MCF 10A (cell line): ENCODE measurements at regions not wholly inside any gene's neighbourhood (a gene's known extent, or its start where the extent isn't known, plus 50 kb on each side); places are given as distances from the start of the nearest gene placed in this dataset.

ENCODE experiments used
- BruUV-seq: library from RNA; stranded (reverse); fragments of 400-500 nt; replicated peaks from 2 replicates; lab custom pipeline; 2021; lab: Mats Ljungman, UMichigan
- CTCF ChIA-PET: fragments of 300-600 bp; sonication (Branson Sonifier 250); formaldehyde crosslinking; extraction: SDS; loops from one replicate; lab custom pipeline; 2021; ENCODE audit warnings: antibody characterized with exemption, inconsistent platforms; lab: Yijun Ruan, JAX
- POLR2A ChIA-PET: fragments of 300-600, 350-650 bp; sonication (Branson Sonifier 250); formaldehyde crosslinking; extraction: SDS; loops from one replicate; lab custom pipeline; 2020; ENCODE audit warnings: antibody characterized with exemption, inconsistent platforms; lab: Yijun Ruan, JAX
- DNase-seq: peaks from one replicate; pipeline ENCODE4 v3.0.0-alpha.2; 2018; ENCODE audit not compliant: unreplicated experiment
- H3K27ac Mint-ChIP-seq: one replicate; pipeline ENCODE4 v1.8.0; 2022; ENCODE audit warnings: mild to moderate bottlenecking, low read depth, mixed read lengths; ENCODE audit not compliant: unreplicated experiment
- H3K27me3 Mint-ChIP-seq: one replicate; pipeline ENCODE4 v1.8.0; 2022; ENCODE audit warnings: mixed read lengths; ENCODE audit not compliant: insufficient read depth, unreplicated experiment
- H3K36me3 Mint-ChIP-seq: one replicate; pipeline ENCODE4 v1.8.0; 2022; ENCODE audit warnings: mild to moderate bottlenecking, moderate library complexity, mixed read lengths; ENCODE audit not compliant: insufficient read depth, unreplicated experiment
- H3K4me1 Mint-ChIP-seq: one replicate; pipeline ENCODE4 v1.8.0; 2022; ENCODE audit warnings: mixed read lengths; ENCODE audit not compliant: insufficient read depth, unreplicated experiment
- H3K4me3 Mint-ChIP-seq: one replicate; pipeline ENCODE4 v1.8.0; 2022; ENCODE audit warnings: mild to moderate bottlenecking, moderate library complexity, mixed read lengths; ENCODE audit not compliant: unreplicated experiment
- H3K9me3 Mint-ChIP-seq: one replicate; pipeline ENCODE4 v1.8.0; 2022; ENCODE audit warnings: mixed read lengths; ENCODE audit not compliant: unreplicated experiment
- CTCF ChIP-seq: fragments of 200-600 bp; IDR thresholded peaks from one replicate; pipeline ENCODE4 v1.8.0; 2022; ENCODE audit warnings: antibody characterized with exemption, mild to moderate bottlenecking; ENCODE audit not compliant: unreplicated experiment
- intact Hi-C: fragments of 100-400 bp; cut with micrococcal nuclease; formaldehyde crosslinking; loops from 2 replicates; pipeline ENCODE4 v1.14.1; 2022

- Mint-ChIP-seq H3K36me3 (no peaks in the 10 kb centered on the region), H3K9me3 (no peaks in the 10 kb centered on the region), H3K27ac (no peak overlapping the region), H3K4me3 (no peak overlapping the region), H3K27me3 (no peaks in the 10 kb centered on the region), H3K4me1 (no peaks in the 10 kb centered on the region)
- POLR2A ChIA-PET = no interaction called here
- no peak for DNase-seq
- TF ChIP-seq CTCF = no peak
- no TSS peak for BruUV-seq
- intact Hi-C loops = no loop called here
- CTCF ChIA-PET = interaction anchor here (0.6 kb wide), 1 partner anchor 289 kb away, joined by 3 read pairs; no protein-coding TSS in a partner anchor
These were observed 408.5 kb downstream of the MFSD1 start for GRCh38 chr3:159210336-159210735.

- no TSS peak for BruUV-seq
- POLR2A ChIA-PET = no interaction called here
- peaks cover 9% of the 10 kb centered on the region for H3K27me3 Mint-ChIP-seq
- no peak overlapping the region for H3K27ac Mint-ChIP-seq
- H3K4me3 Mint-ChIP-seq = no peak overlapping the region
- DNase-seq = no peak
- CTCF ChIA-PET = no interaction called here
- TF ChIP-seq CTCF = no peak
- H3K9me3 Mint-ChIP-seq = no peaks in the 10 kb centered on the region
- H3K4me1 Mint-ChIP-seq = no peaks in the 10 kb centered on the region
- intact Hi-C loops = no loop called here
- no peaks in the 10 kb centered on the region for H3K36me3 Mint-ChIP-seq
These were observed 414.5 kb downstream of the MFSD1 start for GRCh38 chr3:159216311-159216710.

GRCh38 chr3:159219231-159219630, 417.4 kb downstream of the MFSD1 start:
- DNase-seq = no peak
- Mint-ChIP-seq H3K9me3 (no peaks in the 10 kb centered on the region), H3K4me1 (no peaks in the 10 kb centered on the region), H3K27me3 (peaks cover 9% of the 10 kb centered on the region), H3K4me3 (no peak overlapping the region), H3K36me3 (no peaks in the 10 kb centered on the region), H3K27ac (no peak overlapping the region)
- ChIA-PET POLR2A (no interaction called here), CTCF (no interaction called here)
- intact Hi-C loops = no loop called here
- no peak for TF ChIP-seq CTCF
- BruUV-seq = no TSS peak

- TF ChIP-seq CTCF = no peak
- DNase-seq = no peak
- no peak overlapping the region for H3K27ac Mint-ChIP-seq
- ChIA-PET POLR2A (no interaction called here), CTCF (no interaction called here)
- BruUV-seq = no TSS peak
- intact Hi-C loops = no loop called here
- no peaks in the 10 kb centered on the region for H3K36me3 Mint-ChIP-seq
- no peaks in the 10 kb centered on the region for H3K4me1 Mint-ChIP-seq
- peaks cover 25% of the 10 kb centered on the region for H3K27me3 Mint-ChIP-seq
- no peak overlapping the region for H3K4me3 Mint-ChIP-seq
- H3K9me3 Mint-ChIP-seq = no peaks in the 10 kb centered on the region
These were observed 419.5 kb downstream of the MFSD1 start for GRCh38 chr3:159221335-159221734.
